Astrocyte (in vitro differentiated cells and primary cell): ENCODE measurements at regions not wholly inside any gene's neighbourhood (a gene's known extent, or its start where the extent isn't known, plus 50 kb on each side); places are given as distances from the start of the nearest gene placed in this dataset.

Source experiments
- DNase-seq: peaks from one replicate; pipeline ENCODE4 v3.0.0-alpha.2; 2010; ENCODE audit warnings: low read depth
- FAIRE-seq: peaks from 2 replicates; lab custom pipeline; 2011; peaks lifted over from hg19 to GRCh38; lab: Jason Lieb, UNC
- H2AFZ ChIP-seq: 2 replicates; pipeline ENCODE4 v1.6.0; 2012; ENCODE audit warnings: low read depth, low read length, inconsistent platforms
- H3K27ac ChIP-seq: 2 replicates; pipeline ENCODE4 v1.5.1; 2011; ENCODE audit warnings: low read depth, low read length, inconsistent platforms
- H3K27me3 ChIP-seq: 2 replicates; pipeline ENCODE4 v1.6.0; 2011; ENCODE audit warnings: low read length, inconsistent platforms; ENCODE audit not compliant: insufficient read depth
- H3K36me3 ChIP-seq: 2 replicates; pipeline ENCODE4 v1.5.1; 2011; ENCODE audit warnings: low read length, inconsistent platforms; ENCODE audit not compliant: insufficient read depth
- H3K4me1 ChIP-seq: 2 replicates; pipeline ENCODE4 v1.5.1; 2011; ENCODE audit warnings: low read length, inconsistent platforms; ENCODE audit not compliant: insufficient read depth
- H3K4me2 ChIP-seq: 2 replicates; pipeline ENCODE4 v1.6.0; 2012; ENCODE audit warnings: low read length, inconsistent platforms
- H3K4me3 ChIP-seq: 2 replicates; pipeline ENCODE4 v1.5.1; 2011; ENCODE audit warnings: low read depth, mild to moderate bottlenecking, low read length, inconsistent platforms; ENCODE audit not compliant: insufficient read depth
- H3K79me2 ChIP-seq: 2 replicates; pipeline ENCODE4 v1.6.0; 2012; ENCODE audit warnings: mild to moderate bottlenecking, low read length, inconsistent platforms; ENCODE audit not compliant: insufficient read depth
- H3K9ac ChIP-seq: 2 replicates; pipeline ENCODE4 v1.6.0; 2012; ENCODE audit warnings: mild to moderate bottlenecking, low read length, inconsistent platforms
- H3K9me3 ChIP-seq: 2 replicates; pipeline ENCODE4 v1.5.1; 2012; ENCODE audit warnings: low read depth, mild to moderate bottlenecking, low read length, inconsistent platforms; ENCODE audit not compliant: insufficient read depth
- H4K20me1 ChIP-seq: 2 replicates; pipeline ENCODE4 v1.6.0; 2012; ENCODE audit warnings: low read length, inconsistent platforms; ENCODE audit not compliant: insufficient read depth
- H3K27ac Mint-ChIP-seq: one replicate; pipeline ENCODE4 v1.8.0; 2021; ENCODE audit warnings: mild to moderate bottlenecking, mixed read lengths; ENCODE audit not compliant: unreplicated experiment
- H3K27me3 Mint-ChIP-seq: one replicate; pipeline ENCODE4 v1.8.0; 2021; ENCODE audit warnings: low read depth, mixed read lengths; ENCODE audit not compliant: unreplicated experiment
- H3K36me3 Mint-ChIP-seq: one replicate; pipeline ENCODE4 v1.8.0; 2021; ENCODE audit warnings: low read depth, mixed read lengths; ENCODE audit not compliant: unreplicated experiment
- H3K4me1 Mint-ChIP-seq: one replicate; pipeline ENCODE4 v1.8.0; 2021; ENCODE audit warnings: low read depth, mixed read lengths; ENCODE audit not compliant: unreplicated experiment
- H3K4me3 Mint-ChIP-seq: one replicate; pipeline ENCODE4 v1.8.0; 2021; ENCODE audit warnings: mild to moderate bottlenecking, moderate library complexity, mixed read lengths; ENCODE audit not compliant: unreplicated experiment
- H3K9me3 Mint-ChIP-seq: one replicate; pipeline ENCODE4 v1.8.0; 2021; ENCODE audit warnings: mild to moderate bottlenecking, mixed read lengths; ENCODE audit not compliant: unreplicated experiment
- CTCF ChIP-seq: IDR thresholded peaks from 2 replicates; pipeline ENCODE4 v1.5.1; 2011; ENCODE audit warnings: low read depth, mild to moderate bottlenecking, inconsistent platforms, low read length, moderate library complexity; ENCODE audit not compliant: insufficient read depth
- EZH2 ChIP-seq: IDR thresholded peaks from 2 replicates; pipeline ENCODE4 v1.6.1; 2012; ENCODE audit warnings: mild to moderate bottlenecking, low read length, inconsistent platforms; ENCODE audit not compliant: insufficient read depth

- H3K4me1 ChIP-seq, result peaks cover 7% of the 10 kb centered on the region
- Mint-ChIP-seq H3K27ac (no peak overlapping the region), H3K4me3 (no peak overlapping the region), H3K27me3 (no peaks in the 10 kb centered on the region), H3K4me1 (peaks cover 12% of the 10 kb centered on the region), H3K9me3 (peaks cover 21% of the 10 kb centered on the region), H3K36me3 (no peaks in the 10 kb centered on the region)
- peak overlapping the region; percentile 51 for H3K4me2 ChIP-seq
- TF ChIP-seq CTCF (no peak), EZH2 (no peak)
- DNase-seq, result peak; percentile 80
- peak overlapping the region; percentile 9 for H3K9ac ChIP-seq
- H3K9me3 ChIP-seq, result no peaks in the 10 kb centered on the region
- H2AFZ ChIP-seq, result peak overlapping the region; percentile 33
- no peak overlapping the region for H3K4me3 ChIP-seq
- no peaks in the 10 kb centered on the region for H4K20me1 ChIP-seq
- no peaks in the 10 kb centered on the region for H3K36me3 ChIP-seq
- H3K27me3 ChIP-seq, result no peaks in the 10 kb centered on the region
- H3K79me2 ChIP-seq, result no peaks in the 10 kb centered on the region
- peak; percentile 88 for FAIRE-seq
- H3K27ac ChIP-seq, result peak overlapping the region; percentile 72
Measured at GRCh38 chr3:16739541-16740105, 134.4 kb upstream of the DAZL start.

GRCh38 chr3:16740515-16740914 is 135.3 kb upstream of the DAZL start:
- no peaks in the 10 kb centered on the region for H3K36me3 ChIP-seq
- peak overlapping the region; percentile 78 for H3K27ac ChIP-seq
- H3K9me3 ChIP-seq, result no peaks in the 10 kb centered on the region
- Mint-ChIP-seq H3K4me3 (no peak overlapping the region), H3K27me3 (no peaks in the 10 kb centered on the region), H3K9me3 (peaks cover 16% of the 10 kb centered on the region), H3K4me1 (peaks cover 12% of the 10 kb centered on the region), H3K36me3 (no peaks in the 10 kb centered on the region), H3K27ac (peak overlapping the region; percentile 3)
- DNase-seq, result peak; percentile 48
- H3K27me3 ChIP-seq, result no peaks in the 10 kb centered on the region
- no peak for TF ChIP-seq EZH2
- no peak for TF ChIP-seq CTCF
- no peaks in the 10 kb centered on the region for H4K20me1 ChIP-seq
- H2AFZ ChIP-seq, result no peak overlapping the region
- no peak overlapping the region for H3K4me3 ChIP-seq
- H3K9ac ChIP-seq, result no peak overlapping the region
- H3K4me1 ChIP-seq, result peaks cover 7% of the 10 kb centered on the region
- FAIRE-seq, result no peak
- H3K4me2 ChIP-seq, result no peak overlapping the region
- no peaks in the 10 kb centered on the region for H3K79me2 ChIP-seq

- no peaks in the 10 kb centered on the region for H3K36me3 ChIP-seq
- H3K27ac ChIP-seq, result peak overlapping the region; percentile 78
Measured at GRCh38 chr3:16741103-16741758, 136.0 kb upstream of the DAZL start.

More at GRCh38 chr3:16741103-16741758, 136.0 kb upstream of the DAZL start:
- no peaks in the 10 kb centered on the region for H3K9me3 ChIP-seq
- no peak overlapping the region for H2AFZ ChIP-seq
- Mint-ChIP-seq H3K27me3 (no peaks in the 10 kb centered on the region), H3K4me1 (peaks cover 12% of the 10 kb centered on the region), H3K27ac (peak overlapping the region; percentile 83), H3K9me3 (peaks cover 15% of the 10 kb centered on the region), H3K4me3 (no peak overlapping the region), H3K36me3 (no peaks in the 10 kb centered on the region)
- peak overlapping the region; percentile 27 for H3K4me3 ChIP-seq
- TF ChIP-seq EZH2 (no peak), CTCF (no peak)
- peak overlapping the region; percentile 64 for H3K4me2 ChIP-seq
- DNase-seq (peak; percentile 95), FAIRE-seq (peak; percentile 97)
- H3K27me3 ChIP-seq, result no peaks in the 10 kb centered on the region
- no peaks in the 10 kb centered on the region for H3K79me2 ChIP-seq
- H3K9ac ChIP-seq, result peak overlapping the region; percentile 46
- peaks cover 7% of the 10 kb centered on the region for H3K4me1 ChIP-seq
- H4K20me1 ChIP-seq, result no peaks in the 10 kb centered on the region
